Stimulated activated CD4-positive, alpha-beta T cell treated with anti-CD3 and anti-CD28 coated beads, Interleukin-12 subunit alpha, Interleukin-12 subunit beta, amount 100 ng/mL, for 48 hours (primary cell): ENCODE measurements at regions not wholly inside any gene's neighbourhood (a gene's known extent, or its start where the extent isn't known, plus 50 kb on each side); places are given as distances from the start of the nearest gene placed in this dataset.
"Not testable (repeated sequence)": the region's sequence is repeated elsewhere in the genome, so short reads cannot be mapped to it uniquely, and the experiment has no call there.

Experiments
- DNase-seq, 3 donors: peaks; one replicate each; pipeline ENCODE4 v3.0.0-alpha.2; 2020; ENCODE audit warnings: low read depth in 2 of 3, low spot score in 1 of 3

- no peak for DNase-seq
Measured at GRCh38 chr11:33530815-33531214, 169.8 kb downstream of the C11orf91 start.

- no peak for DNase-seq
Measured at GRCh38 chr11:33529461-33529860, 171.2 kb downstream of the C11orf91 start.

- not testable (repeated sequence) for DNase-seq
Measured at GRCh38 chr11:33527738-33528137, 172.9 kb downstream of the C11orf91 start.

- DNase-seq, result no peak
Measured at GRCh38 chr11:33525789-33526188, 174.8 kb downstream of the C11orf91 start.

- no peak for DNase-seq
Measured at GRCh38 chr11:33521384-33521783, 179.2 kb downstream of the C11orf91 start.

- DNase-seq, result no peak
Measured at GRCh38 chr11:33520112-33520511, 180.5 kb downstream of the C11orf91 start.

GRCh38 chr11:33515347-33515746, 185.3 kb downstream of the C11orf91 start:
- no peak for DNase-seq

- DNase-seq, result no peak
Measured at GRCh38 chr11:33514079-33514925, 186.3 kb downstream of the C11orf91 start.

GRCh38 chr11:33509632-33510031, 191.0 kb downstream of the C11orf91 start:
- no peak for DNase-seq

- DNase-seq, result no peak
Measured at GRCh38 chr11:33507967-33508366, 192.7 kb downstream of the C11orf91 start.

GRCh38 chr11:33507356-33507755, 193.3 kb downstream of the C11orf91 start:
- no peak for DNase-seq

GRCh38 chr11:33505093-33505492, 195.5 kb downstream of the C11orf91 start:
- no peak for DNase-seq

- no peak for DNase-seq
Measured at GRCh38 chr11:33500861-33501479, 199.7 kb downstream of the C11orf91 start.

- DNase-seq, result no peak
Measured at GRCh38 chr11:33500332-33500731, 200.3 kb downstream of the C11orf91 start.

- no peak for DNase-seq
Measured at GRCh38 chr11:33492596-33492995, 208.0 kb downstream of the C11orf91 start.

GRCh38 chr11:33490842-33491370, 209.7 kb downstream of the C11orf91 start:
- DNase-seq, result no peak

GRCh38 chr11:33488971-33489370, 211.7 kb downstream of the C11orf91 start:
- DNase-seq, result no peak

- DNase-seq, result no peak
Measured at GRCh38 chr11:33480626-33481025, 220.0 kb downstream of the C11orf91 start.

- DNase-seq, result no peak
Measured at GRCh38 chr11:33479231-33479630, 221.4 kb downstream of the C11orf91 start.

- no peak for DNase-seq
Measured at GRCh38 chr11:33478111-33478573, 221.0 kb downstream of the HIPK3 start.

- DNase-seq, result no peak
Measured at GRCh38 chr11:33476945-33477606, 219.9 kb downstream of the HIPK3 start.

GRCh38 chr11:33475993-33476392, 218.8 kb downstream of the HIPK3 start:
- DNase-seq, result no peak
